SK-N-SH treated with all-trans-retinoic acid at 6 μM for 48 hours (cell line): ENCODE measurements at regions not wholly inside any gene's neighbourhood (a gene's known extent, or its start where the extent isn't known, plus 50 kb on each side); places are given as distances from the start of the nearest gene placed in this dataset.

Experiments used
- ARNTL ChIP-seq: fragments of 450-650 bp; formaldehyde crosslinking; IDR thresholded peaks from 2 replicates; pipeline ENCODE4 v1.5.0; 2020; ENCODE audit warnings: low read depth, mild to moderate bottlenecking, moderate library complexity, borderline replicate concordance
- BACH2 ChIP-seq: fragments of 250-450 bp; sonication (Bioruptor Pico); IDR thresholded peaks from 2 replicates; pipeline ENCODE4 v1.9.0; 2021; ENCODE audit warnings: mild to moderate bottlenecking, borderline replicate concordance
- ESRRG ChIP-seq: fragments of 250-450 bp; sonication (Bioruptor Pico); IDR thresholded peaks from 2 replicates; pipeline ENCODE4 v1.6.1; 2021; ENCODE audit warnings: mild to moderate bottlenecking
- ISL1 ChIP-seq: fragments of 250-450 bp; sonication (Bioruptor Pico); IDR thresholded peaks from 2 replicates; pipeline ENCODE4 v2.1.2; 2022; ENCODE audit warnings: mild to moderate bottlenecking, moderate library complexity
- OSR1 ChIP-seq: fragments of 250-450 bp; sonication (Bioruptor Pico); IDR thresholded peaks from 2 replicates; pipeline ENCODE4 v1.8.0; 2022; ENCODE audit warnings: moderate library complexity, mild to moderate bottlenecking, inconsistent platforms
- PATZ1 ChIP-seq: fragments of 250-450 bp; sonication (Bioruptor Pico); IDR thresholded peaks from 2 replicates; pipeline ENCODE4 v1.8.0; 2020; ENCODE audit warnings: mild to moderate bottlenecking, moderate library complexity, borderline replicate concordance
- POU6F1 ChIP-seq: fragments of 250-450 bp; sonication (Bioruptor Pico); IDR thresholded peaks from 2 replicates; pipeline ENCODE4 v1.8.0; 2021; ENCODE audit warnings: low read depth, mild to moderate bottlenecking, moderate library complexity, borderline replicate concordance
- TSHZ2 ChIP-seq: fragments of 250-450 bp; sonication (Bioruptor Pico); IDR thresholded peaks from 2 replicates; pipeline ENCODE4 v1.5.0; 2020; ENCODE audit warnings: mild to moderate bottlenecking, moderate library complexity
- ZC3H10 ChIP-seq: fragments of 250-450 bp; sonication (Bioruptor Pico); IDR thresholded peaks from 2 replicates; pipeline ENCODE4 v1.5.1; 2021; ENCODE audit warnings: mild to moderate bottlenecking, moderate library complexity
- ZFP3 ChIP-seq: fragments of 250-450 bp; sonication (Bioruptor Pico); IDR thresholded peaks from 2 replicates; pipeline ENCODE4 v1.5.0; 2020; ENCODE audit warnings: mild to moderate bottlenecking, moderate library complexity
- ZNF565 ChIP-seq: fragments of 450-650 bp; formaldehyde crosslinking; conservative IDR thresholded peaks from 2 replicates; pipeline ENCODE4 v1.5.0; 2020; ENCODE audit warnings: low read depth, mild to moderate bottlenecking, moderate library complexity
- ZNF70 ChIP-seq: fragments of 450-650 bp; formaldehyde crosslinking; IDR thresholded peaks from 2 replicates; pipeline ENCODE4 v1.5.0; 2020; ENCODE audit warnings: mild to moderate bottlenecking, moderate library complexity
- ZNF8 ChIP-seq: fragments of 450-650 bp; formaldehyde crosslinking; IDR thresholded peaks from 2 replicates; pipeline ENCODE4 v1.5.0; 2020; ENCODE audit warnings: mild to moderate bottlenecking, moderate library complexity

- TF ChIP-seq OSR1 (CRISPR knock-in tag) (no peak), ZFP3 (CRISPR knock-in tag) (no peak), ISL1 (CRISPR knock-in tag) (no peak), BACH2 (CRISPR knock-in tag) (no peak), POU6F1 (CRISPR knock-in tag) (no peak), PATZ1 (no peak), ZC3H10 (CRISPR knock-in tag) (no peak), ARNTL (CRISPR knock-in tag) (no peak), ZNF565 (no peak), ZNF70 (CRISPR knock-in tag) (no peak), ZNF8 (CRISPR knock-in tag) (no peak), ESRRG (CRISPR knock-in tag) (no peak), TSHZ2 (CRISPR knock-in tag) (no peak)
These were observed 1232.2 kb downstream of the XPNPEP1 start for GRCh38 chr10:108691126-108691525.
